22Rv1 (cell line): ENCODE measurements at regions not wholly inside any gene's neighbourhood (a gene's known extent, or its start where the extent isn't known, plus 50 kb on each side); places are given as distances from the start of the nearest gene placed in this dataset.

ENCODE experiments used
- ZFX ChIP-seq: fragments of 450-650 bp; IDR thresholded peaks from 2 replicates; pipeline ENCODE4 v1.6.1; 2017; ENCODE audit warnings: antibody characterized with exemption, borderline replicate concordance
- TF ChIP-seq, protein P1 (sequence below): fragments of 450-650 bp; IDR thresholded peaks from 2 replicates; pipeline ENCODE4 v1.5.1; 2017; ENCODE audit warnings: mild to moderate bottlenecking

DNA sequence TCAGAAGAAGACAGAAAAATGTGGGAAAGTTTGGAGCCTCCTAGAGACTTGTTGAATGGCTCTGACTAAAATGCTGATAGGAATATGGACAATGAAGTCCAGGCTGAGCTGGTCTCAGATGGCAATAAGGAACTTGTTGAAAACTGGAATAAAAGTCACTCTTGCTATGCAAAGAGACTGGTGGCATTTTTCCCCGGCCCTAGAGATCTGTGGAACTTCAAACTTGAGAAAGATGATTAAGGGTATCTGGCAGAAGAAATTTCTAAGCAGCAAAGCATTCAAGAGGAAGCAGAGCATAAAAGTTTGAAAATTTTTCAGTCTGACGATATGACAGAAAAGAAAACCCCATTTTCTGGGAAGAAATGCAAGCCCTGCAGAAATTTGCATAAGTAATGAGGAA, 159.3 kb downstream of the MREG start:
- TF ChIP-seq, protein P1, sequence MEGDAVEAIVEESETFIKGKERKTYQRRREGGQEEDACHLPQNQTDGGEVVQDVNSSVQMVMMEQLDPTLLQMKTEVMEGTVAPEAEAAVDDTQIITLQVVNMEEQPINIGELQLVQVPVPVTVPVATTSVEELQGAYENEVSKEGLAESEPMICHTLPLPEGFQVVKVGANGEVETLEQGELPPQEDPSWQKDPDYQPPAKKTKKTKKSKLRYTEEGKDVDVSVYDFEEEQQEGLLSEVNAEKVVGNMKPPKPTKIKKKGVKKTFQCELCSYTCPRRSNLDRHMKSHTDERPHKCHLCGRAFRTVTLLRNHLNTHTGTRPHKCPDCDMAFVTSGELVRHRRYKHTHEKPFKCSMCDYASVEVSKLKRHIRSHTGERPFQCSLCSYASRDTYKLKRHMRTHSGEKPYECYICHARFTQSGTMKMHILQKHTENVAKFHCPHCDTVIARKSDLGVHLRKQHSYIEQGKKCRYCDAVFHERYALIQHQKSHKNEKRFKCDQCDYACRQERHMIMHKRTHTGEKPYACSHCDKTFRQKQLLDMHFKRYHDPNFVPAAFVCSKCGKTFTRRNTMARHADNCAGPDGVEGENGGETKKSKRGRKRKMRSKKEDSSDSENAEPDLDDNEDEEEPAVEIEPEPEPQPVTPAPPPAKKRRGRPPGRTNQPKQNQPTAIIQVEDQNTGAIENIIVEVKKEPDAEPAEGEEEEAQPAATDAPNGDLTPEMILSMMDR, result no peak
- TF ChIP-seq ZFX, result no peak
